HEK293 (cell line): ENCODE measurements at regions not wholly inside any gene's neighbourhood (a gene's known extent, or its start where the extent isn't known, plus 50 kb on each side); places are given as distances from the start of the nearest gene placed in this dataset.

Experiments
- BCL6B ChIP-seq: fragments of 450-650 bp; formaldehyde crosslinking; IDR thresholded peaks from 2 replicates; pipeline ENCODE4 v1.5.1; 2017; ENCODE audit warnings: missing biosample characterization, missing genetic modification characterization
- CTCF ChIP-seq: fragments of 450-650 bp; formaldehyde crosslinking; IDR thresholded peaks from 2 replicates; pipeline ENCODE4 v1.5.1; 2016; ENCODE audit warnings: missing biosample characterization, missing genetic modification characterization
- EGR2 ChIP-seq: fragments of 450-650 bp; formaldehyde crosslinking; IDR thresholded peaks from 2 replicates; pipeline ENCODE4 v1.5.1; 2016; ENCODE audit warnings: low read depth, missing biosample characterization, missing genetic modification characterization
- GLIS2 ChIP-seq: fragments of 450-650 bp; formaldehyde crosslinking; IDR thresholded peaks from 2 replicates; pipeline ENCODE4 v1.5.1; 2016; ENCODE audit warnings: missing biosample characterization, missing genetic modification characterization
- REST ChIP-seq: fragments of 450-650 bp; formaldehyde crosslinking; IDR thresholded peaks from 2 replicates; pipeline ENCODE4 v1.5.1; 2016; ENCODE audit warnings: missing biosample characterization, missing genetic modification characterization
- SP2 ChIP-seq: fragments of 450-650 bp; formaldehyde crosslinking; IDR thresholded peaks from 2 replicates; pipeline ENCODE4 v1.5.1; 2016; ENCODE audit warnings: missing biosample characterization, missing genetic modification characterization
- YY1 ChIP-seq: fragments of 450-650 bp; formaldehyde crosslinking; IDR thresholded peaks from 2 replicates; pipeline ENCODE4 v1.5.1; 2018; ENCODE audit warnings: missing biosample characterization, missing genetic modification characterization
- ZBTB44 ChIP-seq: fragments of 450-650 bp; IDR thresholded peaks from 2 replicates; pipeline ENCODE4 v1.5.1; 2018; ENCODE audit warnings: missing biosample characterization, mild to moderate bottlenecking, missing genetic modification characterization
- ZEB2 ChIP-seq: fragments of 450-650 bp; formaldehyde crosslinking; IDR thresholded peaks from 2 replicates; pipeline ENCODE4 v1.5.1; 2016; ENCODE audit warnings: missing biosample characterization, missing genetic modification characterization
- ZNF302 ChIP-seq: fragments of 450-650 bp; formaldehyde crosslinking; IDR thresholded peaks from 2 replicates; pipeline ENCODE4 v1.5.1; 2016; ENCODE audit warnings: missing biosample characterization, missing genetic modification characterization, low read depth
- ZNF580 ChIP-seq: fragments of 450-650 bp; formaldehyde crosslinking; IDR thresholded peaks from 2 replicates; pipeline ENCODE4 v1.5.1; 2016; ENCODE audit warnings: missing biosample characterization, missing genetic modification characterization

- no peak for TF ChIP-seq ZBTB44 (tag by site-specific recombination)
- no peak for TF ChIP-seq EGR2 (tag by site-specific recombination)
- TF ChIP-seq ZNF580: no peak
- TF ChIP-seq ZEB2: no peak
- TF ChIP-seq GLIS2: no peak
- TF ChIP-seq CTCF (tag by site-specific recombination): no peak
- TF ChIP-seq REST (tag by site-specific recombination): no peak
- TF ChIP-seq ZNF302: no peak
- TF ChIP-seq SP2: no peak
- TF ChIP-seq BCL6B (tag by site-specific recombination): no peak
- TF ChIP-seq YY1: no peak
Measured at GRCh38 chr13:62432295-62432694, 1016.6 kb upstream of the PCDH20 start.
